ENCODE measurements at regions not wholly inside any gene's neighbourhood (a gene's known extent, or its start where the extent isn't known, plus 50 kb on each side); places are given as distances from the start of the nearest gene placed in this dataset.

- 93% methylated on average over 3 of the region's 3 CpGs; no CpG with 5 or more reads in 1 of the 2 experiments for WGBS, 2 experiments (ENCODE audit: extremely low coverage in 1 of 2, insufficient coverage in 1 of 2, insufficient read length in 1 of 2, insufficient replicate concordance in 2 of 2, low coverage in 1 of 2, low lambda C conversion rate in 2 of 2, missing lambda C conversion rate in 1 of 2)
- DNase-seq (ENCODE audit: low read depth in 1 of 2, low spot score in 2 of 2) (no peak), FAIRE-seq (no peak)
- POLR2A ChIA-PET (ENCODE audit: partially characterized antibody), result no interaction called here
- Histone ChIP-seq H3K56ac (replicated peaks; ENCODE audit: insufficient read length, low read depth, low read length) (no peak overlapping the region), H3K4me1 (replicated peaks in 1 of 4; ENCODE audit: control insufficient read depth in 3 of 4, insufficient read depth in 4 of 4, low read length in 3 of 4) (no peaks in the 10 kb centered on the region), H3K27ac (ENCODE audit: low read depth, low read length) (no peak overlapping the region), H3K14ac (ENCODE audit: insufficient read length) (no peak overlapping the region), H4K5ac (ENCODE audit: insufficient read length, low read depth, low read length) (no peak overlapping the region), H2BK12ac (ENCODE audit: low read depth, low read length) (no peak overlapping the region), H3K4me2 (ENCODE audit: insufficient read depth in 1 of 2, low read depth in 2 of 2, low read length in 2 of 2) (no peak overlapping the region), H3K36me3 (ENCODE audit: control insufficient read depth in 2 of 4, insufficient read depth in 4 of 4, low read length in 3 of 4) (no peaks in the 10 kb centered on the region), H2BK15ac (ENCODE audit: low read length) (no peak overlapping the region), H3K23me2 (ENCODE audit: low read depth, low read length) (no peaks in the 10 kb centered on the region), H4K91ac (replicated peaks; ENCODE audit: insufficient read length, low read length) (no peak overlapping the region), H2AK5ac (ENCODE audit: low read depth, low read length) (no peak overlapping the region), H3K9me3 (ENCODE audit: insufficient read depth in 2 of 2, low read depth in 1 of 2, low read length in 1 of 2) (no peaks in the 10 kb centered on the region), H3K9ac (replicated peaks in 1 of 4; ENCODE audit: extremely low read depth in 1 of 4, low read depth in 3 of 4, low read length in 3 of 4) (no peak overlapping the region), H3K23ac (ENCODE audit: insufficient read length) (no peak overlapping the region), H3K79me1 (ENCODE audit: low read depth, low read length) (no peaks in the 10 kb centered on the region), H4K8ac (ENCODE audit: extremely low read depth, insufficient read depth, low read length) (no peak overlapping the region), H3K4me3 (ENCODE audit: extremely low read depth in 1 of 4, insufficient read depth in 2 of 4, low read depth in 3 of 4, low read length in 4 of 4) (no peak overlapping the region), H3K27me3 (replicated peaks in 1 of 4; ENCODE audit: control insufficient read depth in 3 of 4, extremely low read depth in 1 of 4, insufficient read depth in 3 of 4, low read length in 3 of 4) (no peaks in the 10 kb centered on the region), H2BK5ac (ENCODE audit: low read depth, low read length) (no peak overlapping the region), H2BK120ac (replicated peaks; ENCODE audit: low read depth, low read length) (no peak overlapping the region), H3K18ac (ENCODE audit: extremely low read depth, low read length) (no peak overlapping the region), H3K79me2 (ENCODE audit: control insufficient read depth in 1 of 2, insufficient read depth in 2 of 2, low read length in 2 of 2) (no peaks in the 10 kb centered on the region), H2AFZ (ENCODE audit: low read length) (no peak overlapping the region), H3K4ac (replicated peaks; ENCODE audit: insufficient read length, low read depth, low read length) (no peak overlapping the region), H2BK20ac (ENCODE audit: low read length) (no peak overlapping the region), H4K20me1 (replicated peaks in 1 of 2; ENCODE audit: control insufficient read depth in 1 of 2, insufficient read depth in 2 of 2, low read length in 2 of 2) (no peaks in the 10 kb centered on the region)
- TF ChIP-seq CBX8 (IDR thresholded peaks at IDR 0.05; ENCODE audit: borderline replicate concordance, low read depth, low read length) (no peak), TBP (IDR thresholded peaks at IDR 0.05; ENCODE audit: low read depth, low read length) (no peak), BRCA1 (IDR thresholded peaks at IDR 0.05; ENCODE audit: low read depth, low read length) (no peak)
- CTCF ChIA-PET (ENCODE audit: partially characterized antibody), result no interaction called here
Measured at GRCh38 chr6:84458271-84458670, 230.8 kb upstream of the CEP162 start.

All from H1 (cell line).